ENCODE measurements at regions not wholly inside any gene's neighbourhood (a gene's known extent, or its start where the extent isn't known, plus 50 kb on each side); places are given as distances from the start of the nearest gene placed in this dataset.
A peak's percentile ranks its signal among the peaks of the same experiment; 100 is the strongest.
"Not testable (repeated sequence)": the region's sequence is repeated elsewhere in the genome, so short reads cannot be mapped to it uniquely, and the experiment has no call there.

DNA sequence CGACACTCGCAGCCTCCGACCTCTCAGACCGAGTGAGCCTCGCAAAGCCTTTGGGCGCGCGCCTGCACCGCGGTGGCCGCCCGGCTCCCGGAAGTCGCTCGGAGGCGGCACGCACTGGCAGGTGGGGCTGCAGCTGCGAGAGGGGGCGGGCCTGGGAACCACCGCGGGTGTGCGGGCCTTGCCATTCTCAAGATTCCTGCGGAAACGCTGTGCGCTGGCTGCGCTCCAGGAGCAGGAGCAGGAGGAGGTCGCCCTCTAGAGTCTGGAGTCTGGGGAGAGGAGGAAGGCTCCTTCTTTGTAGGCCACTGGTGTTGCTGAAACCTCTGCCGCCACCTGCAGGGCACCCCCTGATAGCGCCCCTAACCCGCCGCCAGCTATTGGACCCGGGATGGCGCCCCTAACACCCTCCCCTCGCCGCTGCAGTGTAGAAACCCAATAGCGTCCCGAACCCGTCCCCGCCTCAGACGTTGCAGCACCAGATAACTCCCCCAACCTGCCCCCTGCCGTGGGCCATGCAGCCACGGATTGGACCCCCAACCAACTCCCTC is 230.6 kb downstream of the LIPI start:
- H3K4me3 ChIP-seq (ENCODE audit: low read length), result not testable (repeated sequence)

GRCh38 chr21:13979608-13980007 is 231.1 kb downstream of the LIPI start:
- WGBS, 2 experiments (ENCODE audit: insufficient coverage in 1 of 2, insufficient read length in 1 of 2), result 80 to 87% methylated on average over 1 to 26 of the region's 26 CpGs
- H3K4me3 Mint-ChIP-seq, result peak overlapping the region; percentile 48
- H3K27me3 Mint-ChIP-seq (ENCODE audit: insufficient read depth); H3K27ac Mint-ChIP-seq; H3K9me3 ChIP-seq (ENCODE audit: control insufficient read depth, low read length); H3K27me3 ChIP-seq (ENCODE audit: control insufficient read depth, insufficient read depth, low read length, poor library complexity, severe bottlenecking); H3K4me1 ChIP-seq (ENCODE audit: control insufficient read depth, insufficient read depth, low read length); H3K9ac ChIP-seq (ENCODE audit: extremely low read depth, low read length, poor library complexity, severe bottlenecking); H3K36me3 Mint-ChIP-seq (ENCODE audit: low read depth); DNase-seq; H3K4me3 ChIP-seq (ENCODE audit: low read length); H3K4me1 Mint-ChIP-seq; H3K36me3 ChIP-seq (ENCODE audit: control insufficient read depth, insufficient read depth, low read length); H3K27ac ChIP-seq (ENCODE audit: low read depth, low read length): not testable (repeated sequence)
- H3K9me3 Mint-ChIP-seq, result peaks cover 28% of the 10 kb centered on the region

More for the DNA sequence above, 230.6 kb downstream of the LIPI start:
- H3K36me3 Mint-ChIP-seq (ENCODE audit: low read depth); H3K27ac ChIP-seq (ENCODE audit: low read depth, low read length); H3K36me3 ChIP-seq (ENCODE audit: control insufficient read depth, insufficient read depth, low read length); H3K4me1 Mint-ChIP-seq; H3K27me3 Mint-ChIP-seq (ENCODE audit: insufficient read depth); H3K4me1 ChIP-seq (ENCODE audit: control insufficient read depth, insufficient read depth, low read length); H3K27me3 ChIP-seq (ENCODE audit: control insufficient read depth, insufficient read depth, low read length, poor library complexity, severe bottlenecking); H3K27ac Mint-ChIP-seq; H3K9ac ChIP-seq (ENCODE audit: extremely low read depth, low read length, poor library complexity, severe bottlenecking); H3K9me3 ChIP-seq (ENCODE audit: control insufficient read depth, low read length): not testable (repeated sequence)
- DNase-seq, result peak; percentile 93
- 85 to 94% methylated on average over 11 to 42 of the region's 42 CpGs for WGBS, 2 experiments (ENCODE audit: insufficient coverage in 1 of 2, insufficient read length in 1 of 2)
- TF ChIP-seq CTCF (conservative IDR thresholded peaks at IDR 0.05), result peak; percentile 19
- H3K4me3 Mint-ChIP-seq, result peak overlapping the region; percentile 48
- peaks cover 31% of the 10 kb centered on the region for H3K9me3 Mint-ChIP-seq

- not testable (repeated sequence) for H3K4me3 Mint-ChIP-seq; H3K36me3 Mint-ChIP-seq (ENCODE audit: low read depth); H3K36me3 ChIP-seq (ENCODE audit: control insufficient read depth, insufficient read depth, low read length); H3K27me3 ChIP-seq (ENCODE audit: control insufficient read depth, insufficient read depth, low read length, poor library complexity, severe bottlenecking); H3K27ac ChIP-seq (ENCODE audit: low read depth, low read length); H3K4me1 Mint-ChIP-seq; H3K27ac Mint-ChIP-seq; H3K9me3 ChIP-seq (ENCODE audit: control insufficient read depth, low read length); H3K27me3 Mint-ChIP-seq (ENCODE audit: insufficient read depth); H3K4me1 ChIP-seq (ENCODE audit: control insufficient read depth, insufficient read depth, low read length); DNase-seq; H3K4me3 ChIP-seq (ENCODE audit: low read length); H3K9ac ChIP-seq (ENCODE audit: extremely low read depth, low read length, poor library complexity, severe bottlenecking)
- peaks cover 25% of the 10 kb centered on the region for H3K9me3 Mint-ChIP-seq
Observed at GRCh38 chr21:13974582-13974981, 236.2 kb downstream of the LIPI start.

GRCh38 chr21:13969853-13970252 is 240.9 kb downstream of the LIPI start:
- WGBS, 2 experiments (ENCODE audit: insufficient coverage in 1 of 2, insufficient read length in 1 of 2), result no CpG with 5 or more reads among the region's 3 CpGs
- not testable (repeated sequence) for H3K9me3 ChIP-seq (ENCODE audit: control insufficient read depth, low read length); H3K4me1 Mint-ChIP-seq; H3K27ac Mint-ChIP-seq; H3K27me3 ChIP-seq (ENCODE audit: control insufficient read depth, insufficient read depth, low read length, poor library complexity, severe bottlenecking); H3K36me3 Mint-ChIP-seq (ENCODE audit: low read depth); H3K4me1 ChIP-seq (ENCODE audit: control insufficient read depth, insufficient read depth, low read length); H3K27me3 Mint-ChIP-seq (ENCODE audit: insufficient read depth); DNase-seq; H3K27ac ChIP-seq (ENCODE audit: low read depth, low read length); H3K4me3 Mint-ChIP-seq; H3K4me3 ChIP-seq (ENCODE audit: low read length); H3K36me3 ChIP-seq (ENCODE audit: control insufficient read depth, insufficient read depth, low read length); H3K9ac ChIP-seq (ENCODE audit: extremely low read depth, low read length, poor library complexity, severe bottlenecking)
- peaks cover 52% of the 10 kb centered on the region for H3K9me3 Mint-ChIP-seq

DNA sequence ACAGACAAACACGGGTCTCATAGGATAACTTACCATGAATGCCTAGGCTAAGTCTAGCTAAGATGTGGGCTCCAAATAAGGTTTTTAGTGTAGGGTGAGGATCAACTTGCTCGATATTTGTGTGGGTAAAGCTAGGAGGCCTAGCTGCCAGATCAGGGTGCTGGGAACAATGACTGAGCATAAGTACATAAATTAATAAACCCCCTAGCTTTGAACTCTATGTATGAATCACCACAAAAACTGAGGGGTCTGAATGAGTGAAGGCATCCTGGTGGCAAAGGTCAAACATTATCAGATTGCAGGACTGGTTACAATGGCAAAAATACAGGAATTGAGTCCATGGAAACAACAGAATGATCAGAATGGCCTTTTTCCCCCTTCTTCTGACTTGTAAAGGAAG is 241.8 kb downstream of the LIPI start:
- H3K4me1 Mint-ChIP-seq; DNase-seq; H3K36me3 Mint-ChIP-seq (ENCODE audit: low read depth); H3K4me3 Mint-ChIP-seq; H3K9me3 ChIP-seq (ENCODE audit: control insufficient read depth, low read length); H3K27me3 ChIP-seq (ENCODE audit: control insufficient read depth, insufficient read depth, low read length, poor library complexity, severe bottlenecking); H3K36me3 ChIP-seq (ENCODE audit: control insufficient read depth, insufficient read depth, low read length); H3K27ac ChIP-seq (ENCODE audit: low read depth, low read length); H3K27ac Mint-ChIP-seq; H3K9ac ChIP-seq (ENCODE audit: extremely low read depth, low read length, poor library complexity, severe bottlenecking); H3K4me3 ChIP-seq (ENCODE audit: low read length); H3K4me1 ChIP-seq (ENCODE audit: control insufficient read depth, insufficient read depth, low read length); H3K27me3 Mint-ChIP-seq (ENCODE audit: insufficient read depth): not testable (repeated sequence)
- peaks cover 47% of the 10 kb centered on the region for H3K9me3 Mint-ChIP-seq
- 68% methylated on average over 2 of the region's 2 CpGs; no CpG with 5 or more reads in 1 of the 2 experiments for WGBS, 2 experiments (ENCODE audit: insufficient coverage in 1 of 2, insufficient read length in 1 of 2)

- peaks cover 57% of the 10 kb centered on the region for H3K9me3 Mint-ChIP-seq
- not testable (repeated sequence) for H3K4me3 Mint-ChIP-seq
Observed at GRCh38 chr21:13963259-13963658, 247.5 kb downstream of the LIPI start.

More at GRCh38 chr21:13963259-13963658, 247.5 kb downstream of the LIPI start:
- not testable (repeated sequence) for H3K36me3 Mint-ChIP-seq (ENCODE audit: low read depth); H3K4me3 ChIP-seq (ENCODE audit: low read length); H3K4me1 Mint-ChIP-seq; H3K36me3 ChIP-seq (ENCODE audit: control insufficient read depth, insufficient read depth, low read length); H3K27me3 ChIP-seq (ENCODE audit: control insufficient read depth, insufficient read depth, low read length, poor library complexity, severe bottlenecking); H3K9me3 ChIP-seq (ENCODE audit: control insufficient read depth, low read length); H3K27me3 Mint-ChIP-seq (ENCODE audit: insufficient read depth); H3K27ac Mint-ChIP-seq; DNase-seq; H3K9ac ChIP-seq (ENCODE audit: extremely low read depth, low read length, poor library complexity, severe bottlenecking); H3K27ac ChIP-seq (ENCODE audit: low read depth, low read length); H3K4me1 ChIP-seq (ENCODE audit: control insufficient read depth, insufficient read depth, low read length)
- WGBS, 2 experiments (ENCODE audit: insufficient coverage in 1 of 2, insufficient read length in 1 of 2), result 73% methylated on average over 1 of the region's 3 CpGs; no CpG with 5 or more reads in 1 of the 2 experiments
